Left lung (tissue), 4 donors: ENCODE measurements at regions not wholly inside any gene's neighbourhood (a gene's known extent, or its start where the extent isn't known, plus 50 kb on each side); places are given as distances from the start of the nearest gene placed in this dataset.

Experiments
- ATAC-seq: fragments of 200-7000 bp; cut with Tn5 transposase; one replicate; pipeline ENCODE4 v1.9.1; 2020; ENCODE audit warnings: moderate library complexity
- DNase-seq, 4 donors: peaks; one replicate each; pipeline ENCODE4 v3.0.0-alpha.2; 2013 to 2020
- H3K27ac ChIP-seq, 2 donors: fragments of 200-600 bp; sonication (generic) in 1 of 2; one replicate each; pipeline versions ENCODE4 v1.5.0 to v1.8.0; 2020 to 2021
- H3K27me3 ChIP-seq, 2 donors: fragments of 200-600 bp; sonication (generic) in 1 of 2; one replicate each; pipeline versions ENCODE4 v1.5.0 to v1.8.0; 2020 to 2021
- H3K36me3 ChIP-seq, 2 donors: fragments of 200-600 bp; sonication (generic) in 1 of 2; one replicate each; pipeline versions ENCODE4 v1.5.0 to v1.8.0; 2020 to 2021
- H3K4me1 ChIP-seq, 2 donors: fragments of 200-600 bp; one replicate each; pipeline ENCODE4 v1.8.0; 2021
- H3K4me3 ChIP-seq, 2 donors: fragments of 200-600 bp; sonication (generic) in 1 of 2; one replicate each; pipeline versions ENCODE4 v1.5.0 to v1.8.0; 2020 to 2021; ENCODE audit warnings: mild to moderate bottlenecking in 1 of 2
- H3K9me3 ChIP-seq, 2 donors: fragments of 200-600 bp; sonication (generic) in 1 of 2; one replicate each; pipeline versions ENCODE4 v1.5.0 to v1.8.0; 2020 to 2021
- intact Hi-C, 2 donors: fragments of 100-400 bp; cut with DNase I; formaldehyde crosslinking; loops; one replicate each; pipeline versions ENCODE4 v1.11.2 to v1.14.2; 2022
- TF ChIP-seq, protein P1 (sequence below), 2 donors: fragments of 200-600 bp; sonication (generic) in 1 of 2; IDR thresholded peaks; one replicate each; pipeline versions ENCODE4 v1.5.0 to v1.8.0; 2021; ENCODE audit warnings: antibody characterized with exemption in 2 of 2
- donor health status: DM: no; HTN: yes; CAD: no.
- donor health status: DM: no; HTN: no; CAD: no.

DNA sequence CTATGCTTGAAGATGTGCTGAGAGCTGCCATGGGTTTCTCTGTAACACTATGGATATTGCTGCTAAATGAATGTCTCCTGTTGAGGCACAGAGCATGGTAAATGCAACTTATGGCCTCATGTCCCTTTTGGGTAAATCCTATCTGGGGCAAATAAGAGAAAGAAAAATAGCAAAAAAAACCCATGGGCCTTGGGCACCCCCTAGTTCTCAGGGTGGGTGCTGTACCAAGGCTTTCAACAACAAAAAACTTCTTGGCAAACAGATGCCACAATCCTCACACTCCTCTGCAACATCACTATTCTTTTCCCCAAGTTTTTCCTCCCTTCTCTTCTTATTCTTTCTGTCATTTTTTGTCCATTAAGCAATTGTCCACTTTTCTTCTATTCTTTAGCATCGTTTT is 340.1 kb upstream of the ROBO2 start:
- ATAC-seq, result no peak
- DNase-seq, result no peak
- H3K4me3 ChIP-seq, result no peak overlapping the region
- no peaks in the 10 kb centered on the region for H3K9me3 ChIP-seq
- no peaks in the 10 kb centered on the region for H3K27me3 ChIP-seq
- intact Hi-C loops, result no loop called here
- TF ChIP-seq, protein P1, sequence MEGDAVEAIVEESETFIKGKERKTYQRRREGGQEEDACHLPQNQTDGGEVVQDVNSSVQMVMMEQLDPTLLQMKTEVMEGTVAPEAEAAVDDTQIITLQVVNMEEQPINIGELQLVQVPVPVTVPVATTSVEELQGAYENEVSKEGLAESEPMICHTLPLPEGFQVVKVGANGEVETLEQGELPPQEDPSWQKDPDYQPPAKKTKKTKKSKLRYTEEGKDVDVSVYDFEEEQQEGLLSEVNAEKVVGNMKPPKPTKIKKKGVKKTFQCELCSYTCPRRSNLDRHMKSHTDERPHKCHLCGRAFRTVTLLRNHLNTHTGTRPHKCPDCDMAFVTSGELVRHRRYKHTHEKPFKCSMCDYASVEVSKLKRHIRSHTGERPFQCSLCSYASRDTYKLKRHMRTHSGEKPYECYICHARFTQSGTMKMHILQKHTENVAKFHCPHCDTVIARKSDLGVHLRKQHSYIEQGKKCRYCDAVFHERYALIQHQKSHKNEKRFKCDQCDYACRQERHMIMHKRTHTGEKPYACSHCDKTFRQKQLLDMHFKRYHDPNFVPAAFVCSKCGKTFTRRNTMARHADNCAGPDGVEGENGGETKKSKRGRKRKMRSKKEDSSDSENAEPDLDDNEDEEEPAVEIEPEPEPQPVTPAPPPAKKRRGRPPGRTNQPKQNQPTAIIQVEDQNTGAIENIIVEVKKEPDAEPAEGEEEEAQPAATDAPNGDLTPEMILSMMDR (IDR thresholded peaks at IDR 0.05), result no peak
- H3K36me3 ChIP-seq, result no peaks in the 10 kb centered on the region
- no peak overlapping the region for H3K27ac ChIP-seq
- H3K4me1 ChIP-seq, result no peaks in the 10 kb centered on the region

DNA sequence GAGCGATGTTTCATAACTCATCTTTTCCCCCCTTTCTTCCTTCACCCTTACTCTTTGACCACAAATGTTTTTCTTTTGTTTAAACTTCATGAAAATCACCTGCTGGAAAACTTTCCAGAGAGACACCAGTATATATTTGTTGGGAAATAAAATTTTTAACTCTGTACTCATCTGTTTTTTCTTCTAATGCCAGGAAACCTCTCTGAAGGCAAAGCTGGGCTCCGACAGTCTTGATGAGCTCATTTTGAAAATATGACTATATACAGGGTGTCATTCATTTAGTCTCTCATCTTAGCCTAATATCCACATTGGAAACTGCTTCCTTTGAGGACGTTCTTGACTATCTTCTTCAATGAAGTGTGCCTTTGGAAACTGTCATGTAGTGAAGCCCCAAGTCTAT is 339.6 kb upstream of the ROBO2 start:
- no peaks in the 10 kb centered on the region for H3K27me3 ChIP-seq
- no peaks in the 10 kb centered on the region for H3K4me1 ChIP-seq
- no peaks in the 10 kb centered on the region for H3K36me3 ChIP-seq
- ATAC-seq (no peak), DNase-seq (no peak)
- intact Hi-C loops, result no loop called here
- H3K9me3 ChIP-seq, result no peaks in the 10 kb centered on the region
- no peak overlapping the region for H3K27ac ChIP-seq
- no peak overlapping the region for H3K4me3 ChIP-seq
- TF ChIP-seq, protein P1 (IDR thresholded peaks at IDR 0.05), result no peak

DNA sequence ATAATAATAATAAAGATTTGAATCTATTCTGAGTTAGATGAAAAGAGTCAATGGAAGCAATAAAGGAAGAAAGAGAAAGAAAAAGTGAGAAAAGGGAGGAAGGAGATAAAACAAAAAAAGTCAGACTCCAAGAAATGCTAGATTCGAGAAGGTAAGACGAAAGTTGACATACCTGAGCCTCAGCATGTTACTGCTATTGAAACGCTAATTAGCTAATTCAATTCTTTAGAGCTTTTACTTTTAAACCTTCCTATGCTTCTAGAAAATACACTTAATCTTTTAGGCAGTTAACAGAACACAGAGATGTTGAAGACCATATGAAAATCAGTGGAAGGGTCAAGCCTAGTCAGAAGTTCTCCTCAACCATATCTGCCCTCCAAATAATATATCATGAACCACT is 337.2 kb upstream of the ROBO2 start:
- Histone ChIP-seq H3K4me3 (no peak overlapping the region), H3K4me1 (no peaks in the 10 kb centered on the region), H3K9me3 (no peaks in the 10 kb centered on the region), H3K27me3 (no peaks in the 10 kb centered on the region), H3K27ac (no peak overlapping the region), H3K36me3 (no peaks in the 10 kb centered on the region)
- no peak for DNase-seq
- ATAC-seq, result no peak
- intact Hi-C loops, result no loop called here
- TF ChIP-seq, protein P1 (IDR thresholded peaks at IDR 0.05), result no peak

DNA sequence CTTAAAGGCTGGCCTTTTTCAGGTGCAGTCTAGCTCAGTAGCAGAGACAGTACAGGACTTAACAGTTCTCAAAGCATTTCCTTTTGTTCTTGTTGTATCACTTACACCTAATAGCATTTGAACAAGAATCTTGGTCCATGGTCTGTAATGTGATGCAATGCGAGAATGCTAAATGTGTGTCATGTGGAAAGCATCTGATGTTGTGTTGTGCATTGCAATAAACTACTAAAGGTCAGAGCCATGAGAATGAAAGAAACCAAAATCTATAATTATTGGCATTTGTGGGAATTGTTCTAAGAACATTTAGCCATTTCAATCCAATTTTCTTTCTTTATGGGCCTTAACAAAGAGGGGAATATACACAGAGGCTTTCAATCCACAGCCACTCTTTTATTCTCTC is 324.5 kb upstream of the ROBO2 start:
- no peak overlapping the region for H3K27ac ChIP-seq
- no peaks in the 10 kb centered on the region for H3K27me3 ChIP-seq
- no peaks in the 10 kb centered on the region for H3K4me1 ChIP-seq
- DNase-seq, result no peak
- no peak overlapping the region for H3K4me3 ChIP-seq
- intact Hi-C loops, result no loop called here
- no peaks in the 10 kb centered on the region for H3K36me3 ChIP-seq
- no peak for ATAC-seq
- no peaks in the 10 kb centered on the region for H3K9me3 ChIP-seq
- TF ChIP-seq, protein P1 (IDR thresholded peaks at IDR 0.05), result no peak

DNA sequence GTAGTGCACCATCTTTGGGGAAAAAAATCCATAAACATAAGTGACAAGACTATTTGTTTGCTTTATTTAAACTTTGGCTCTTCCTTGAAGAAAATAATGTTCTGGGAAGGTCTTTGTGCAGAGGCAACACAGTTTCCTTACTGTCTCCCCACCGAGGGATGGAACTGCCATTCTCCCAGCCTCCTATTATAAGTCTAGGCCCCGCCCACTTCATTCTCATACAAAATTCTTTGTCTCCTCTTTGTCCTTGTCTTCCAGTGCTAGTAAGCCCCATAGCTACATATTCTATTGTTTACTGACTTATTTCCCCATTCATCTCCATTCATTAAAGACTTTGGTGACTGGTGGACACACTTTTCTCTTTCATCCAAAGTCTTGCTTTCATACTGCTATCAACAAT is 316.5 kb upstream of the ROBO2 start:
- Histone ChIP-seq H3K4me3 (no peak overlapping the region), H3K9me3 (no peaks in the 10 kb centered on the region), H3K4me1 (no peaks in the 10 kb centered on the region), H3K27me3 (no peaks in the 10 kb centered on the region), H3K36me3 (no peaks in the 10 kb centered on the region), H3K27ac (no peak overlapping the region)
- ATAC-seq (no peak), DNase-seq (no peak)
- intact Hi-C loops, result no loop called here
- TF ChIP-seq, protein P1 (IDR thresholded peaks at IDR 0.05), result no peak
